CD4-positive, alpha-beta T cell treated with Interferon gamma for 1 hour (primary cell): ENCODE measurements at regions not wholly inside any gene's neighbourhood (a gene's known extent, or its start where the extent isn't known, plus 50 kb on each side); places are given as distances from the start of the nearest gene placed in this dataset.

Source experiments
- DNase-seq: peaks from one replicate; pipeline ENCODE4 v3.0.0-alpha.2; 2020

DNA sequence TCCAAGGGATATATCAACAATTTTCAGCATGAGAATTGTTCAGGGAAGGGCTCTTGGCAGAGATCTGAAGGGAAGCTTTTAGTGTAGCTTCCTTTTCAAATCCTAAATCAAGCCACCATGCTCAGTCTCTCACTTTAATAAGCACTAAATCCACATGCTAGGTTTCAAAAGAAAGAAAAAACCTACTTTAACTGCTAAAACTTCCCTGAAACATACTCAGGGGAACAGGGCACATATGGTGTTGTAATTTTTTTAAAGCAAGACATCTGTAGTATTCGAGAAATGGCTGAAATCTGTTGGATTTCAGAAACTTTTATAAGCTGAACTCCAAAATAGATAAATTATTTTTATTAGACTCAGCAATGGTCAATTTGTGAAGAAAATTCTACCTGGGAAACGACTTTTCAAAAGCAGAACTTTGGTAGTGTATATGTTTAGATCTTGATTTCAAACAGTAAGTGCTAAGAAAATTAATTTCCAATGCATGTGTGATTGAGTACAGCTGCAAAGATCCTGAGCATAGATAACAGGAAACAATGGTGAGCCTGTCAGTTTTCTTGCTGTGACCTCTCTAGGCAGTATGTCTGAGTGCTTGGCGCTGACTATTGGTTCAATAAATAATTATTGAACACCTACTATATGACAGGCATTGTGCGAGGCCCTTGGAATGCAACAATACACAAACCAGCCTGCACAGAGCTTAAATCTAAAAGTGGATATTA lies 804.5 kb upstream of the SOX9 start:
- no peak for DNase-seq

DNA sequence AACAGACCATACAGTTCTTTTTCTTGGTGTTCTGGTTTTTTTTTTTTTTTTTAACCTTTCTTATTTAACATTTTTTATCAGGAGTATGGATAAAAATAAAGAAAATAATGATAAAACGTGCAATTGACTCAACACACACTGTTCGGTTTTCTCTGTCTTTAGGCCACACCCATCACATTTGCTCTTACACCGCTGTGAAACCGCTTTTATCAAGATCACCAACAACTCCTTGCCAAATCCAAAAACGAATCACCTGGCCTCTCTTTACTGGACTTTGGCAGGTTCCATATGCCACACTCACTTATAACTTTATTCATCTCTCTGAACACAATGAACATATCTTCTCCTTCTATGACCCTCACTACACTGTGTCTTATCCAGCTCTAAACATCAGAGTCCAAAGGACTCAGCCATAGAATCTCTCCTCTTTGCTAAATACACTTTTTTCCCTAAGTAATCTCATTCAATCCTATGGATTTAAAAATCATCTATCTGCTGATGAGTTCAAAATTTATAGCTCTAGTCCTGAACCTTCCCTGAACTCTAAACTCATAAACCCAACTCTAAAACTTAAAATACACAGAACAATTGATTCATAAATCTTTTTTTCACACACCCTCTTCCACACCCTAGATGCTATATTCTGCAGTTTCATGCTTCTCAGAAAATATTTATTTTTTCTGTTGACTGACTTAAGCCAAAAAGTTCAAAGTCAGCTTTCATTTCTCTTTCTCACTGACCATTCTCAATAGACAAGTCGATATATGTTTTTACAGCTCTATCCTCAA lies 800.6 kb upstream of the SOX9 start:
- no peak for DNase-seq

DNA sequence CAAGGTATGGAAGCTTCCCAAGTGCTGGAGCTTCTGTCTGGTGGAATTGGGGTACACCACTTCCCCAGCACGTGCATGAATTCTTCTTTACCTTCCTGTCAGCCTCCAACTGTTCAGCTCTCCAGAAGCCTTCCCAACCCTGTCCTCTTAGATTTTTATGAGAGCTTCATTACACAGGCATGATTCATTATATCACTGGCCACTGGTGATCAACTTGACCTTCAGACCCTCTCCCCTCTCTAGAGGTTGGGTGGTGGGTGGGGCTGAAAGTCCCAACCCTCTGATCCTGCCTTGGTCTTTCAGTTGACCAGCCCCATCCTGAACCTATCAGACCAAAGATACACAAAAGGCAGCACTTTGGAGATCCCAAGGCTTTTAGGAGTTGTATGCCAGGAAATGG lies 795.7 kb upstream of the SOX9 start:
- DNase-seq = no peak

DNA sequence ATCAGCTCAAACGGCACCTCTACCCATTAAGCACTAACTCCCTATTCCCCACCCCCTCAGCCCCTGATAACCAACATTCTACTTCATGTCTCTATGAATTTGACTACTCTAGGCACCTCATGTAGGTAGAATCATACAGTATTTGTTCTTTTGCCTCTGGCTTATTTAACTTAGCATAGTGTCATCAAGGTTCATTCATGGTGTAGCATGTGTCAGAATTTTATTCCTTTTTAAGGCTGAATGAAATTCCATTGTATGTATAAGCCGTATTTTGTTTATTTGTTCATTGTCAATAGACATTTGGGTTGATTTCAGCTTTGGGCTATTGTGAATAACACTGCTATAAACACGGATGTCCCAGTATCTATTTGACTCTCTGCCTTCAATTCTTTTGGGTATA lies 794.9 kb upstream of the SOX9 start:
- no peak for DNase-seq

DNA sequence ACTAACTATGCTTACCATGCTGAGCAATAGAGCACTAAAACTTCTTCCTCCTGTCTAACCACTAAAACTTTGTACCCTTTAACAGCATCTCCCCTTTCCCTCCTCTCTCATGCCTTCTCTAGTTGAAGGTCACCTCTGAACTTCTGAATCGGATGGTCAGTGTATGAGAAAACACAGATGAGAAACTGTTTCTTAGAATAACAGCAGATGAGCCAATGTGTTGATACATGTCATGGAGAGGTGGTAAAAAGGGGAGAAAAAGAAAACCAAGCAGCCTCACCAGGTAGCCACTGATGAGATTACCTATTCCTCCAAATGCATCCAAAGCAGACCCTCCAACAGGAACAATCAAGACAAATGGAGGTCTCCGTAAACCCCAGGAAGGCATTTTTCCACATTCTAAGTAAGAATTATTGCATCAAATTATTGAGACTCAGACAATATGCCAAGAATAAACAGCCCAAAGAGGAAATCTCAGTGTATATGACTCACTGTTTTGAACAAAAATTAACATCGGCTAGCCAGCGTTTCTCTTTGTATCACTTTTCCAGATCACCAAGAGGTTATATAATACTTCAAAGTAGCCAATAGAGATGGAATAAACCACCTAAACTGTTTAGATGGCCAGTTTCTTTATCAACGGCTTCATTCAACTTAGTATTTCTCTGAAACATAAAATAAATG lies 793.3 kb upstream of the SOX9 start:
- DNase-seq = no peak

DNA sequence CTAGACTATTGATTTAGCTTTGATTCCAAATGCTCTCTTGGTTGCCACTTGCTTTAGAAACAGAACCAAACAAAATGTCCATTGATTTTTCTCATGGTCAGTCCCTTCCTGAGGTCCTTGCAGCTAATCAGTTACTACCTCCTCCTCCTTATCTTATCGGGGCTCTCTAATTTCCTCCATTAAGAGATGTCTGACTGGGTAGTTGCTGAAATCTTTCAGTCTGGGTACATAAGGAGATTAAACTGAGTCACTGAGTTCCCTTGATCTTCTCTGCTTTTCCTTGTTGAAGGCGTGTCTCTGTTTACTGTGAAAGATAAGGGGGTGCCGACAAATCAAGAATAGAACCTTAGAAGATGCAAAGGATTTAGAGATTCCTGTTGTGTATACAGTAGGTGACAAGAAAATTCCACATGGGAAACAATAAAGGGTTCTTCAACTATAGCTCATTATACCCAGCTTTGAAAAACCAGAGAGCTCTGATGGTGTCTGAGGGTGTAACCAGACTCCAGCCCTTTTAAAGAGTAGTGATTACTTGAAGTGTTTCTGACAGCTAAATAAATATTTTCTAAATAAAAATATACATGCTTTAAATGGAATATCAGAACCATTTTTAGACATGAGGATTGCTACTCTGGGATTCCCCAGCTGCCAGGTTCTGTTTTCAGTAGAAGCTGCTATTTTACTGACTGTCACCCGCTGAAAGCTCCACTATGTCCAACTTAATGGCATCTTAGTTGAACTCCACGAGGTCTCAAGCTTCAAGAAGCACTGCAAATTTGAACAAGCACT lies 791.3 kb upstream of the SOX9 start:
- DNase-seq = no peak

DNA sequence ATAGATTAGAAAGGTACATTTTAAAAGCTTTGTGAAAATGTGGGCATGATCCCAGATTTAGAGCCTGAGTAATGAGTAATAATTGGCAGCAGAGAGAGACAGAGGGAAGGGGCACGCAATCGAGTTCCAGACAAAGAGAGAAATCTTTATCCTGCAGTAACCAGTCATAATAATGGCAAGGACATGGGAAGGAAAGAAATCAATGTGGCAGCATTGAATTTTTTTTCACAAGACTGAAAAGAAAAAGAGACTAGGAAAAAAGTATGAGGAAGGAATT lies 790.8 kb upstream of the SOX9 start:
- DNase-seq = no peak

DNA sequence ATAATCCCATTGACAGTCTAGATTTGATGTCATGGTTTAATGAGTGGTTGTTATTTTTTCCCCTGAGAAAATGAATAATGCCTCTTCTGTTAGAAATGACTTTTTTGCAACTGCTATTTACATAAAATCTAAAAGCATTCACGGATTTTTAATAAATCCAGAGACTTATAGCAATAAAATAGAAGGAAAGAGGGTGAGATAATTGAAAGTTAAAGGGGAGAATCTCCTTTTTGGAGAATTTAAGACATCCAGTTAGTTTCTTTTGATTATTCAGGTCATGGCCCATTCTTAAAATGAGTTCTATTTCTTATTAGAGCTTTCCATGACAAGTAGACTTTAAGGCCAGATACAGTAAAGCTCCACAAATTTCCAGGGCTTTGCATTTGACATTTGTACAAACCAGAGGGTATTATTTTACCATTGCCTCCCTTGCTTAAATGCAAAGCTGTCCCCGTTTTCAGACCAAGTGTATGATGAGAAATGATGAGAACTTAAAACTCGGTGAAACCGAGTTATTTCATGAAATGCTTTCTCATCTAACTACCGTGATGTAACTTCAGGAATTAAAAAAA lies 789.0 kb upstream of the SOX9 start:
- no peak for DNase-seq

DNA sequence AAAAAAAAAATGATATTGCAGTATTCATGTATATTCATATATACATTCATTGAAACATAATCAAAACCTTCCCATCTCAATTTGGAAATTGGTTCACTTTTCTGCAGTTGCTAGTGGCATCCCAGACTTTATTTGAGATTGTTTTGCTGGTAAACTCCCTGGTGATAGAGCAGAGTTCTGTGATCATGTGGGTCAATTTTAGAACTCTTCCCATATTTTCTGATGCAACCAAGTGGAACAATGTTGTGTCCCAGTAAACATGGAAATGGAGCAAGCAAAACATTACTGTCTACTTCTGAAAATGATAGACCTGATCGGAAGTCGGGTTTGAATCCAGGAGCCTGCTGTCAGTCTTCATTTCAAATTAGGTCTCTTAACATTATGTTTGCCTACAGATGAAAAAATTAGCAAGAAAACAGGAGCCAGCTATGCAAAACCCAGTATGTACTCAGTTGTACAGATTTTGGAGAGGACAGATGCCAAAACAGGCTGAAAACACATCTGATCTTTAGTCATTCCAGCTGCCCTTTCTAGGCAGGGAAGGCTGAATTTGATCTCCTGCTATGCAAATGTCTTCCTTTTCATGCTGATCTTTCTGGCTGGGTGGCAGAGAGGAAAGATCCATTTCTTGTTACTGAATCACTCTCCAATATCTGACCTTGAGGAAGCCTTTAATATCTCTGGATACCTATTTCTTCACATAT lies 786.6 kb upstream of the SOX9 start:
- DNase-seq = no peak

DNA sequence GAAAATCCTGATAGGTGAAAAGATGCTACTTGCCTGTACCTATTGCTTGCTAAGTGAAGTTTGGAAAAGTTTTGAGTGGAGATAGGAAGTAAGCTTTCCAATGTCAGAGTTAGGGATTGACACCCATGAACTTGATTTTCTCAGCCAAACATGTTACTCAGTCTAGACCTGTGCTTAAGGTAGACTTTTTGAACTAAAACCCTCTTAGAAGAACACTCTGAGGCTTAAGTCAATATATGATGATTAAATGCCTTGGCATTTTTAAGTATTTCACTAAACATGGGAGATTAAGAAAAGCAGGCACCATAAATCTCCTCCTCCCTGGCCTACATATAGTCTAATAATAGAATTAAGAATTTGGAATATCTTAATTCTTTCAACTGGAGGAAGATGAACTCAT lies 785.6 kb upstream of the SOX9 start:
- no peak for DNase-seq

DNA sequence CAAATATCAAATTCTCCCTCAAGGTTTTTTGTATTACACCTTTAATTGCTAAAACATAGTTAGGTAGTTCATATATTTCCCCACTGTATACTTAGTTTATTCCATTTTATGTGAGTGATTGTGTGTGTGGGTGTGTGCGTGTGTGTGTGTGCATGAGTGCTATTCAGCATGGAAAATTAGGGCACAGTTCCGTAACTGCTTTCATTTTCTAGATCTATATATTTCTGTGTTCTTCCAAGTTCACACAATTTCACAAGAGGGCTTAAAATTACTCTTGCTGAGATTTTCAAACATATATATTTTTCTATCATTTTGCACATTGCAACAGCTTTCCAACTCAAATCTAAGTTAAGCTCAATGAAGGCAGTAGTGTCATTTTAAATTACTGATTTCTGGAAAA lies 782.9 kb upstream of the SOX9 start:
- DNase-seq = no peak

DNA sequence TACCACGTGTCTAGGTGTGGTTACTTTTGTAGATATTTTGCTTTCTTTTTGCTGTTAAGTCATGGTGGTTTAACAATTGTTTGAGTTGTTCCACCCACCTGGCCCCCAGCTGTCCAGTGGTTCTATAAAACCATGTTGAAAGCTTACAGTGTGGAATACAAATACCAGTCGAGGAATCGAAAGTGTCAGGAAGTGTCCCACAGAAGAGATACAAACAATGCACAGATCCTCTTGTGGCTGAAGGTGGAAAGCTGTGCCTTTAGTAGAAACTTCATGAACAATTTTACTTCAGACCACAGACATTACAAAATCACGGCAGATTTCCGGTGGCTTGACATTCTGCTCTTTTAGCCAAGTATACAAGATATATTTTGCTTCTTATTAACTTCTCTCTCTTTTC lies 782.4 kb upstream of the SOX9 start:
- DNase-seq = no peak

DNA sequence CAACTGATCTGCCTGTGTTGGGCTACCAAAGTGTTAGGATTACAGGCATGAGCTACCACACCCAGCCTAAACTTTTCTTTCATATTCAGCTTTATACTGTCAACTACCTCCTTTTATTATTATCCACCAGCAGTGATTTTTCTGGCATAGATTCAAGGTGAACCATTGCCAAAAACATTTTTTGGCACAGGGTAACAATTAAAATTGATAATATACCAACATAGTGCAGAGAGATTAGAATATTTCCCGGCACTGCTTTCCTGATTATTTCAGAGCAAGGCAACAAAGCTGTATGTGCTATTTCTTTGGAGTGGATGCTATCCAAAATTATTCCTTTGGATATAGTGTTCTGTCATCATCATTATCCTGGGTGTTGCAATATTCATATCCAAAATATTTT lies 781.6 kb upstream of the SOX9 start:
- no peak for DNase-seq

DNA sequence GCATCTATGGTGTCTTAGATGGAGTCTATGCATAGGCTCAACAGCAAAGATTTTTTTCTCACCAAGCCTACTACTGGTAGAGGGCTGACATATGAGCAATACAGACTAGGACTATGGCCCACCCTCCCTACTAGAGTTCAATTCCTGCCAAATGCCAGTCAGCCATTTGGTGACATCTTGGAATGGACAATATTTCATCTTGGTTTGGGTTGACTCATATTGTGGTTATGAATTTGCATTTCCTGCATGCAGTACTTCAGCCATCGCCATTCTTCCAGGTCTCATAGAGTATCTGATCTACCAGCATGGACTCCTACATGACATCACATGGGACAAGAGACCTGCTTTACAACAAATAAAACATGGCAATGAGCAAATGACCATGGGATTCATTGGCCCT lies 778.1 kb upstream of the SOX9 start:
- no peak for DNase-seq

DNA sequence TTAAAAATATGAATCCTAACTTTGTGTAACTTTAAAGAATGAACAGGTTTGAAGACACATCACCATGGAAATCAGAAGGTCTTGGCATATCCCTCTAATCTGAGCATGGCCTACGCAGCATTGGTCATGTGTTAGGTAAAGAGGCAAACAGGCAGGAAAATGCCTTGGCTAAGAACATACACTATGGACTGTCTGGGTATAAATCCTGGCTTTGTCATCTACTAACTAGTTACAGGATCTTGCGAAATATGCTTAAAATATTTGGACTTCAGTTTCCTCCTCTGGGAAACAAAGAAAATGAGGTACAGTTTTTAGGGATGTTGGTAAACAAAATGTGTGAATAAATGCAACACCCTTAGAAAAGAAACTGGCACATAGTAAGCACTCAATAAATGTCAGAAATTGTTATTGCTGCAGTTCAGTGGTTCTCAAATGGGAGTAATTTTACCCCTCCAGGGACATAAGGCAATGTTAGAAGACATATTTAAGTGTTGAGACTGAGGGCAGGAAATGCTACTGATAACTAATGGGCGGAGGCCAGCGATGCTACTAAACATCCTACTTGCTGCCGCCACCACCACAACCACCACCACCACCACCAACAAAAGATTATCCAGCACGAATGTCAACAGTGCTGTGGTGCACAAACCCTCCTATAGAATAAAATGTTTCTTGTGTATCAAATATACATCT lies 770.8 kb upstream of the SOX9 start:
- DNase-seq = no peak

DNA sequence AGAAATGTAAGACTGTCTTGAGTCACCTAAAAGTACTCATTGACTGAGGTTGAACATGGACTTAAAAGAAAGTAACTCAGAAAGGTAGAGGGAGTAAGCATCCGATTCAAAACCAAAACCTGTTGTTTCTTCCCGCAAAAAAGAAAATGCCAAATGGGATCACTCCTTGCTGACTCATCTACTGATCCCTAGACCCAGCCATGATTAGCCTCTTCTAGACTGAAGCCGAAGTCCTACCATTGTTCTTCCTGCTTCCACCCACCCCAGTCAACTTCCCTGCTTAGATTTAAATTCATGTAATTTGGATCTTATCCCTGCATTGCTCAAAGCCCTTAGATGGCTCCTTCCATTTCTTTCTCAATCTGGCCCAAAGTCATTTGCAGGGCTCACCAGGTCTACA lies 760.5 kb upstream of the SOX9 start:
- no peak for DNase-seq

DNA sequence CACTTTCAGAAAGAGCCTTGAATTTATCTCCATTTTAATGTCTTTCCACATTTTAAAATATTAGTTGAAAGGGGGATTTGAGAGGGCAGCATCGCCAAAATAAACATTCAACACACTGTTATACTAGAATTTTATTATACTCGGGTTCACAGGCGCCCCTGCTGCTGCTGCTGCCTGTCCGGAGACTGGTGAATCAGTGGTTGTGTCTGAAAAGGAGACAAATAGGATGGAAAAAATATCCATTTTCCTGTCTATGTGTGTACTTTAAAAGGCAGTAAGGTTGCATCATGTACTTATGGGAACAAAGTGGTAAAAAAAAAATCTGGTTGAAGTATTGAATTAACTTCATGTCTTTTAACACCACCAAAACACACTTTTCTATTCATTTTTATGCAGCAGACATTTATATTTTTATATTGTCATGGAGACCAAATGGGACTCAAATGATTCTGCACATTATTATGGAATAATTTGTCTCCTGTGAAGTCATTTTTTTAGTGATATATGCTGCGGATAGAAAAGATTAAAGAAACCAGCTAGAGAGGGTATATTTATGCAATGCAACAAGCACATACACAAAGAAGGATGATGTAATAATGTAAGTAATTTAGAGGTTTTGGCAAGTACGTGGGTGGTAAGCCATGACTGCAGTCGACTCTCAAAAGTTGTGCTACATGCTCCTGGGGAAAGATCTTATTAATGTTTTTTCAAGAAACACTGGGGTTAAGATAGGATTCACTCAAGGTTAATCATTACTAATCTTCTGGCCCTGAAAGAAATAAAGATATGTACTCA lies 759.0 kb upstream of the SOX9 start:
- DNase-seq = no peak

DNA sequence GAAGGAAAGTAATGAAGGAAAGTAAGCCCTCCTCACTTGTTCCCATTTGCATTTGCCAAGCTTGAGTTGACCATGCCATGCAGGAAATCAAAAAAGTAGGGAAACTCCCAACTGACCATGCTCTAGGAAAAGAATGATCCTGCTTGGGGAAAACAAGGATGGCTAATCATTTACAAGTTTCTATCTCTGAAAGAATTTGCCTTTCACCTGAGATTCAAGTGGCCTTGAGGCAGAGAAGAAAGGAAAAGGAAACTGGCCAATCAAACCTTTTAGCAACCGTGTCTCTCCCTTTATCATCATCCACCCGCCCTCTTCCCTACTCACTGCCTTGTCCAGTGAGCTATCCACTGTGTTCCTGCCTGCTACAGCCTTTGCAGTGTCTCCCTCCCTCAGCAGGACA lies 757.2 kb upstream of the SOX9 start:
- no peak for DNase-seq

DNA sequence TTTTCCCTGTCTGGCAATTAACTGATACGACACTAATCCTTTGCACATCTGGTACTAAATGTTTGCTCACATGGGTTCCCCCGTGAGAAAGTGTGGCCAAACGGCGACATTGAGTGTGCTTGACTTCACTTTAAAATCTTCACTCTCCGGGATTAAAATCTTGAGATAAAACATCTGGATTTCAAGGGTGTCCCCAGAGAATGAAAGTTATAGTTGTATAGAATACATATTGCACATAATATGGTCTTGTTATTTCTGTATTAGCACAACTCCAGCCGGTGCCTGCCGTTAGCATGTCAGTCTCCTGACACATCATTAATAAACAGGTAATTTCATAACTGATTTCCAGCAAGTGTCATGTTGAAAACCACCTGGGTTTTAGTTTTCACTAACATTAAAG lies 749.0 kb upstream of the SOX9 start:
- no peak for DNase-seq

DNA sequence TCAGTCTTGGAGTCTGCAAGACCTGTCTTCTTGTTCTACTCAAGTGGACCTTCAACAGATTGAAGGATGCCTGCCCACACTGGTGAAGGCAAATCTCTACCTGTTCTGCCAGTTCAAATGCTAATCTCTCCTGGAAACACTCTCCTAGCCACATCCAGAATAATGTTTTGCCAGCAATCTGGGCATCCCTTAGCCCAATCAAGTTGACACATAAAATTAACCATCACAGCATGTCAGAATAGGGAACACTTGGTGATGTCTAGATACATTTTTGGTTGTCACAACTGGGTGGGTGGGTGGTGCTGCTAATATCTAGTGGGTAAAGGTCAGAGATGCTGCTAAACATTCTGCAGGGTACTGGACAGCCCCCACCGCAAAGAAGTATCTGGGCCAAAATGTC lies 744.9 kb upstream of the SOX9 start:
- DNase-seq = no peak

DNA sequence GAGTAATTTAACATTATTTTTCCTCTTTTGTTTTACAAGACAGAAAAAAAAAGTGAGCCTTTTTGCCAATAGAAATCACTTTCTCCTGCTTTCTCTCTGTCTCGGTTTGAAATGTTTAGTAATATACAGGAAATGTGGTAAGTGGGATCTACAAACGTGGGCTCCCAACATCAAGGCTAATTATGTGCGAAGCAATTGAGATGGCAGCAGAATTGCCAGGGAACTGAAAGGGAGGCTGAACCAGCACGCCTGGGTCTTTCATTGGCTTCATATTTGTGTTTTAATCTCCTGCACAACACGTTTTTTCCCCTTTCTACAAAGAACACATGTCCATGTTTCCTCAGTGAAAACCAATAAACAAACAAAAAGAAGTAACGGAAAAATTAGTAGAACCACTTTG lies 743.9 kb upstream of the SOX9 start:
- no peak for DNase-seq
